NT2/D1 (cell line): ENCODE measurements at regions not wholly inside any gene's neighbourhood (a gene's known extent, or its start where the extent isn't known, plus 50 kb on each side); places are given as distances from the start of the nearest gene placed in this dataset.

ENCODE experiments used
- SUZ12 ChIP-seq: IDR thresholded peaks from 2 replicates; pipeline ENCODE4 v1.6.1; 2011; ENCODE audit not compliant: insufficient read length, insufficient read depth; ENCODE audit errors: extremely low read depth
- YY1 ChIP-seq: IDR thresholded peaks from 2 replicates; pipeline ENCODE4 v1.6.1; 2011; ENCODE audit not compliant: insufficient read length, insufficient read depth

DNA sequence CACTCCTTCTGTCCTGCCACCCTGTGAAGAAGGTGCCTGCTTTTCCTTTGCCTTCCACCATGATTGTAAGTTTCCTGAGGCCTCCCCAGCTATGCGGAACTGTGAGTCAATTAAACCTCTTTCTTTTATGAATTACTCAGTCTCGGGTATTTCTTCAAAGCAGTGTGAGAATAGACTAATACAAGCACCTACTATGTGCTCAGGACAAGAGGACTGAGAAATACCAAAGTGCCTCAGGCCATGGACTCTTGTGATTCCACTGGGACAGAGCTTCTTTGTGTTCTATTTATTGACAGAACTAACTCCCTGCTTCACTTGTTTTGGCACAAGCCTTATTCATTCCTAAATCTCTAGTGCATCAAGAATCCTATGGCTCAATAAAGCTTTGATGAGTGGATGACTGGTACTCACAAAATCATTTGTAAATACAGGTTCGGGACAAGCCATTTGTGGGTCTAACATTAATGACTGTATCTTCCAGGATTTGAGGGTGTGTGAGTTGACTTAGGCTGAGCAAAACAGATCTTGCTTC, 204.2 kb downstream of the PDCD6IP start:
- no peak for TF ChIP-seq YY1
- no peak for TF ChIP-seq SUZ12
